ENCODE measurements at regions not wholly inside any gene's neighbourhood (a gene's known extent, or its start where the extent isn't known, plus 50 kb on each side); places are given as distances from the start of the nearest gene placed in this dataset.

- Histone ChIP-seq H3K27ac (ENCODE audit: extremely low read depth, low read depth, low read length) (no peak overlapping the region), H3K36me3 (ENCODE audit: control insufficient read depth in 2 of 2, insufficient read depth in 1 of 2, low read length in 2 of 2) (no peaks in the 10 kb centered on the region), H3K4me3 (ENCODE audit: low read depth, low read length) (no peak overlapping the region), H3K4me1 (ENCODE audit: control insufficient read depth, insufficient read depth, low read length) (no peaks in the 10 kb centered on the region), H3K9me3 (ENCODE audit: control insufficient read depth, insufficient read depth, low read depth, low read length) (no peaks in the 10 kb centered on the region)
- ChIA-PET CTCF (interaction anchor here (0.7 kb wide), 1 partner anchor 36 kb away, joined by 4 read pairs; no protein-coding TSS in a partner anchor), POLR2A (no interaction called here)
- TF ChIP-seq ZNF571 (tag by site-specific recombination; IDR thresholded peaks at IDR 0.05) (no peak), ZNF274 (IDR thresholded peaks at IDR 0.05; ENCODE audit: low read length) (no peak), ZNF274 (tag by site-specific recombination; IDR thresholded peaks at IDR 0.05; ENCODE audit: borderline replicate concordance) (no peak), SALL2 (tag by site-specific recombination; IDR thresholded peaks at IDR 0.05; ENCODE audit: borderline replicate concordance) (no peak), ZNF600 (tag by site-specific recombination; IDR thresholded peaks at IDR 0.05) (no peak), ZNF140 (tag by site-specific recombination; IDR thresholded peaks at IDR 0.05) (no peak), ZNF549 (tag by site-specific recombination; IDR thresholded peaks at IDR 0.05) (no peak)
- TF ChIP-seq, protein P1, sequence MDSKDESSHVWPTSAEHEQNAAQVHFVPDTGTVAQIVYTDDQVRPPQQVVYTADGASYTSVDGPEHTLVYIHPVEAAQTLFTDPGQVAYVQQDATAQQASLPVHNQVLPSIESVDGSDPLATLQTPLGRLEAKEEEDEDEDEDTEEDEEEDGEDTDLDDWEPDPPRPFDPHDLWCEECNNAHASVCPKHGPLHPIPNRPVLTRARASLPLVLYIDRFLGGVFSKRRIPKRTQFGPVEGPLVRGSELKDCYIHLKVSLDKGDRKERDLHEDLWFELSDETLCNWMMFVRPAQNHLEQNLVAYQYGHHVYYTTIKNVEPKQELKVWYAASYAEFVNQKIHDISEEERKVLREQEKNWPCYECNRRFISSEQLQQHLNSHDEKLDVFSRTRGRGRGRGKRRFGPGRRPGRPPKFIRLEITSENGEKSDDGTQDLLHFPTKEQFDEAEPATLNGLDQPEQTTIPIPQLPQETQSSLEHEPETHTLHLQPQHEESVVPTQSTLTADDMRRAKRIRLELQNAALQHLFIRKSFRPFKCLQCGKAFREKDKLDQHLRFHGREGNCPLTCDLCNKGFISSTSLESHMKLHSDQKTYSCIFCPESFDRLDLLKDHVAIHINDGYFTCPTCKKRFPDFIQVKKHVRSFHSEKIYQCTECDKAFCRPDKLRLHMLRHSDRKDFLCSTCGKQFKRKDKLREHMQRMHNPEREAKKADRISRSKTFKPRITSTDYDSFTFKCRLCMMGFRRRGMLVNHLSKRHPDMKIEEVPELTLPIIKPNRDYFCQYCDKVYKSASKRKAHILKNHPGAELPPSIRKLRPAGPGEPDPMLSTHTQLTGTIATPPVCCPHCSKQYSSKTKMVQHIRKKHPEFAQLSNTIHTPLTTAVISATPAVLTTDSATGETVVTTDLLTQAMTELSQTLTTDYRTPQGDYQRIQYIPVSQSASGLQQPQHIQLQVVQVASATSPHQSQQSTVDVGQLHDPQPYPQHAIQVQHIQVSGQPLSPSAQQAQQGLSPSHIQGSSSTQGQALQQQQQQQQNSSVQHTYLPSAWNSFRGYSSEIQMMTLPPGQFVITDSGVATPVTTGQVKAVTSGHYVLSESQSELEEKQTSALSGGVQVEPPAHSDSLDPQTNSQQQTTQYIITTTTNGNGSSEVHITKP (tag by site-specific recombination; IDR thresholded peaks at IDR 0.05) = no peak
Measured at GRCh38 chr7:88669913-88670312, 89.6 kb upstream of the ZNF804B start.

DNA sequence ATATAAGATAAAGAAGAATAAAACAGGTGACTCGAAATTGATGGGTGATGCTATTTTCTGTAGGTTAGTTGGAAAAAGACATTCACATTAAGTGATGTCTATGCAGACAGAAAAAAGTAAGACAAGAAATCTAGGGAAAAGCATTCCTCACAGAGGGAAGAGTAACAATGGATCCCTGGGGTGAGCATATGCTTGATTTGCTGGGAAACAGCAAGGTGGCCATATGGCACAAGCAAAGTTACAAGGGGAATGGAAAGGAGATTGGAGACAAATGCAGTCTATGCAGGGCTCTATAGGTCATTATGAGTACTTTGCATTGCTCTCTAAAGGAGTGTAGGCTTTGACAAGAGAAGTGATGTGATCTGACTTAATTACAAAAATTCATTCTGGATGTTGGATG is 90.9 kb upstream of the ZNF804B start:
- ChIA-PET CTCF (no interaction called here), POLR2A (no interaction called here)
- no peaks in the 10 kb centered on the region for H3K9me3 ChIP-seq (ENCODE audit: control insufficient read depth, insufficient read depth, low read depth, low read length)
- no peak overlapping the region for H3K4me3 ChIP-seq (ENCODE audit: low read depth, low read length)
- no peaks in the 10 kb centered on the region for H3K4me1 ChIP-seq (ENCODE audit: control insufficient read depth, insufficient read depth, low read length)
- H3K27ac ChIP-seq (ENCODE audit: extremely low read depth, low read depth, low read length) = no peak overlapping the region
- H3K36me3 ChIP-seq (ENCODE audit: control insufficient read depth in 2 of 2, insufficient read depth in 1 of 2, low read length in 2 of 2) = no peaks in the 10 kb centered on the region
- TF ChIP-seq ZNF610 (tag by site-specific recombination; IDR thresholded peaks at IDR 0.05; ENCODE audit: borderline replicate concordance) = no peak
- no peak for TF ChIP-seq ZNF843 (tag by site-specific recombination; IDR thresholded peaks at IDR 0.05)
- TF ChIP-seq ZNF777 (tag by site-specific recombination; IDR thresholded peaks at IDR 0.05; ENCODE audit: borderline replicate concordance) = no peak
- no peak for TF ChIP-seq ZNF704 (tag by site-specific recombination; IDR thresholded peaks at IDR 0.05)
- TF ChIP-seq ZNF202 (tag by site-specific recombination; IDR thresholded peaks at IDR 0.05; ENCODE audit: borderline replicate concordance) = no peak

DNA sequence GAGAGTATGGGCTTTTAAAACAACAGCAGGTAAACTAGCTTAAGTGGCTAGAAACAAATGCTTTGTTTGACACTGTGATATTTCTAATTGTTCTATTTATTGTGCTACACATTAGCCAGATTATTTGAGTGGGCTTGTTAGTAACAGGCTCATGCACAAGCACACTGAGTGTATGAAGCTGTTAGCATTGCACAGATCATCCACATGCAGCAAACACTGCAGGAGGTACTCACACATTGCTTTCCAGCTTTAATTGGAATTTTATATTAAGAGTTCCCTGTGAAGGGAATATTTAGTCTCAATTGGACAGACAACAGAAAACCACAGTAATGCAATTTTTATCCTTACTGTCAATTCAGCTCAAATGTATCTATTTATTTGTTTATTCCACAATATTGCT is 92.9 kb upstream of the ZNF804B start:
- no peaks in the 10 kb centered on the region for H3K36me3 ChIP-seq (ENCODE audit: control insufficient read depth in 2 of 2, insufficient read depth in 1 of 2, low read length in 2 of 2)
- ChIA-PET POLR2A (no interaction called here), CTCF (no interaction called here)
- H3K9me3 ChIP-seq (ENCODE audit: control insufficient read depth, insufficient read depth, low read depth, low read length) = no peaks in the 10 kb centered on the region
- TF ChIP-seq KLF9 (tag by site-specific recombination; IDR thresholded peaks at IDR 0.05; ENCODE audit: low read depth) (no peak), ZNF280D (tag by site-specific recombination; IDR thresholded peaks at IDR 0.05) (no peak), ZNF654 (tag by site-specific recombination; IDR thresholded peaks at IDR 0.05; ENCODE audit: low read depth) (no peak), REPIN1 (tag by site-specific recombination; IDR thresholded peaks at IDR 0.05; ENCODE audit: low read depth) (no peak)
- TF ChIP-seq, protein P2, sequence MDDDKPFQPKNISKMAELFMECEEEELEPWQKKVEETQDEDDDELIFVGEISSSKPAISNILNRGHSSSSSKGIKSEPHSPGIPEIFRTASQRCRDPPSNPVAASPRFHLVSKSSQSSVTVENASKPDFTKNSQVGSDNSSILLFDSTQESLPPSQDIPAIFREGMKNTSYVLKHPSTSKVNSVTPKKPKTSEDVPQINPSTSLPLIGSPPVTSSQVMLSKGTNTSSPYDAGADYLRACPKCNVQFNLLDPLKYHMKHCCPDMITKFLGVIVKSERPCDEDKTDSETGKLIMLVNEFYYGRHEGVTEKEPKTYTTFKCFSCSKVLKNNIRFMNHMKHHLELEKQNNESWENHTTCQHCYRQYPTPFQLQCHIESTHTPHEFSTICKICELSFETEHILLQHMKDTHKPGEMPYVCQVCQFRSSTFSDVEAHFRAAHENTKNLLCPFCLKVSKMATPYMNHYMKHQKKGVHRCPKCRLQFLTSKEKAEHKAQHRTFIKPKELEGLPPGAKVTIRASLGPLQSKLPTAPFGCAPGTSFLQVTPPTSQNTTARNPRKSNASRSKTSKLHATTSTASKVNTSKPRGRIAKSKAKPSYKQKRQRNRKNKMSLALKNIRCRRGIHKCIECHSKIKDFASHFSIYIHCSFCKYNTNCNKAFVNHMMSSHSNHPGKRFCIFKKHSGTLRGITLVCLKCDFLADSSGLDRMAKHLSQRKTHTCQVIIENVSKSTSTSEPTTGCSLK (tag by site-specific recombination; IDR thresholded peaks at IDR 0.05) = no peak
- TF ChIP-seq, protein P3, sequence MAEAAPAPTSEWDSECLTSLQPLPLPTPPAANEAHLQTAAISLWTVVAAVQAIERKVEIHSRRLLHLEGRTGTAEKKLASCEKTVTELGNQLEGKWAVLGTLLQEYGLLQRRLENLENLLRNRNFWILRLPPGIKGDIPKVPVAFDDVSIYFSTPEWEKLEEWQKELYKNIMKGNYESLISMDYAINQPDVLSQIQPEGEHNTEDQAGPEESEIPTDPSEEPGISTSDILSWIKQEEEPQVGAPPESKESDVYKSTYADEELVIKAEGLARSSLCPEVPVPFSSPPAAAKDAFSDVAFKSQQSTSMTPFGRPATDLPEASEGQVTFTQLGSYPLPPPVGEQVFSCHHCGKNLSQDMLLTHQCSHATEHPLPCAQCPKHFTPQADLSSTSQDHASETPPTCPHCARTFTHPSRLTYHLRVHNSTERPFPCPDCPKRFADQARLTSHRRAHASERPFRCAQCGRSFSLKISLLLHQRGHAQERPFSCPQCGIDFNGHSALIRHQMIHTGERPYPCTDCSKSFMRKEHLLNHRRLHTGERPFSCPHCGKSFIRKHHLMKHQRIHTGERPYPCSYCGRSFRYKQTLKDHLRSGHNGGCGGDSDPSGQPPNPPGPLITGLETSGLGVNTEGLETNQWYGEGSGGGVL (tag by site-specific recombination; IDR thresholded peaks at IDR 0.05) = no peak
- H3K27ac ChIP-seq (ENCODE audit: extremely low read depth, low read depth, low read length) = no peak overlapping the region
- no peak overlapping the region for H3K4me3 ChIP-seq (ENCODE audit: low read depth, low read length)
- H3K4me1 ChIP-seq (ENCODE audit: control insufficient read depth, insufficient read depth, low read length) = no peaks in the 10 kb centered on the region
